WTC11 (cell line): ENCODE measurements at regions not wholly inside any gene's neighbourhood (a gene's known extent, or its start where the extent isn't known, plus 50 kb on each side); places are given as distances from the start of the nearest gene placed in this dataset.

ENCODE experiments used
- ATAC-seq: fragments of 200-7000 bp; cut with Tn5 transposase; 2 replicates; pipeline ENCODE4 v1.10.0; 2021; ENCODE audit warnings: mild to moderate bottlenecking, moderate library complexity
- CTCF ChIA-PET: fragments of 300-600 bp; sonication (Branson Sonifier 250); formaldehyde crosslinking; loops from one replicate; lab custom pipeline; 2021; ENCODE audit warnings: antibody characterized with exemption; lab: Charles Lee
- POLR2A ChIA-PET: fragments of 350-600 bp; sonication (Branson Sonifier 250); formaldehyde crosslinking; loops from one replicate; lab custom pipeline; 2021; ENCODE audit warnings: antibody characterized with exemption; lab: Charles Lee
- DNase-seq: peaks from one replicate; pipeline ENCODE4 v3.0.0; 2021; ENCODE audit warnings: low spot score
- H3K27ac Mint-ChIP-seq: 2 replicates; pipeline ENCODE4 v1.8.0; 2021; ENCODE audit warnings: mixed read lengths
- H3K27me3 Mint-ChIP-seq: 2 replicates; pipeline ENCODE4 v1.8.0; 2021; ENCODE audit warnings: low read depth, mild to moderate bottlenecking, moderate library complexity, mixed read lengths
- H3K36me3 Mint-ChIP-seq: 2 replicates; pipeline ENCODE4 v1.8.0; 2021; ENCODE audit warnings: mixed read lengths
- H3K4me1 Mint-ChIP-seq: 2 replicates; pipeline ENCODE4 v1.8.0; 2022; ENCODE audit warnings: mixed read lengths
- H3K4me3 Mint-ChIP-seq: 2 replicates; pipeline ENCODE4 v1.8.0; 2021; ENCODE audit warnings: mild to moderate bottlenecking, moderate library complexity, mixed read lengths
- H3K9me3 Mint-ChIP-seq: 2 replicates; pipeline ENCODE4 v1.8.0; 2021; ENCODE audit warnings: mixed read lengths
- ATF2 ChIP-seq: sonication (generic); formaldehyde crosslinking; IDR thresholded peaks from 2 replicates; pipeline ENCODE4 v1.8.1; 2022; ENCODE audit warnings: low read depth, missing genetic modification reagents, borderline replicate concordance
- CDX4 ChIP-seq: fragments of 250-450 bp; sonication (Bioruptor Pico); IDR thresholded peaks from 2 replicates; pipeline ENCODE4 v1.9.0; 2021; ENCODE audit warnings: moderate library complexity, mild to moderate bottlenecking, inconsistent platforms, borderline replicate concordance
- CREB1 ChIP-seq: sonication (generic); formaldehyde crosslinking; IDR thresholded peaks from 2 replicates; pipeline ENCODE4 v1.8.0; 2023; ENCODE audit warnings: mild to moderate bottlenecking, missing genetic modification reagents
- E2F4 ChIP-seq: sonication (generic); formaldehyde crosslinking; IDR thresholded peaks from 2 replicates; pipeline ENCODE4 v1.8.1; 2022; ENCODE audit warnings: low read depth, mild to moderate bottlenecking, moderate library complexity, missing genetic modification reagents, borderline replicate concordance
- E2F5 ChIP-seq: sonication (generic); formaldehyde crosslinking; IDR thresholded peaks from 2 replicates; pipeline ENCODE4 v1.8.1; 2022; ENCODE audit warnings: mild to moderate bottlenecking, moderate library complexity, missing genetic modification reagents
- ELF4 ChIP-seq: sonication (generic); formaldehyde crosslinking; IDR thresholded peaks from 2 replicates; pipeline ENCODE4 v1.8.1; 2022; ENCODE audit warnings: low read depth, mild to moderate bottlenecking, moderate library complexity, missing genetic modification reagents
- ESRRA ChIP-seq: sonication (generic); formaldehyde crosslinking; IDR thresholded peaks from 2 replicates; pipeline ENCODE4 v1.8.1; 2022; ENCODE audit warnings: mild to moderate bottlenecking, missing genetic modification reagents, borderline replicate concordance
- GABPB1 ChIP-seq: sonication (generic); formaldehyde crosslinking; IDR thresholded peaks from 2 replicates; pipeline ENCODE4 v1.8.1; 2023; ENCODE audit warnings: mild to moderate bottlenecking, missing genetic modification reagents
- GTF2I ChIP-seq: fragments of 250-450 bp; sonication (Bioruptor Pico); conservative IDR thresholded peaks from 2 replicates; pipeline ENCODE4 v1.4.0; 2021; ENCODE audit warnings: mild to moderate bottlenecking
- JUN ChIP-seq: sonication (generic); formaldehyde crosslinking; IDR thresholded peaks from 2 replicates; pipeline ENCODE4 v1.8.0; 2023; ENCODE audit warnings: mild to moderate bottlenecking, missing genetic modification reagents
- KAT7 ChIP-seq: sonication (generic); formaldehyde crosslinking; IDR thresholded peaks from 2 replicates; pipeline ENCODE4 v1.8.1; 2023; ENCODE audit warnings: missing genetic modification reagents, mild to moderate bottlenecking, borderline replicate concordance
- MYBL2 ChIP-seq: sonication (generic); formaldehyde crosslinking; IDR thresholded peaks from 2 replicates; pipeline ENCODE4 v1.8.1; 2023; ENCODE audit warnings: mild to moderate bottlenecking, moderate library complexity, missing genetic modification reagents
- NFE2L1 ChIP-seq: sonication (generic); formaldehyde crosslinking; IDR thresholded peaks from 2 replicates; pipeline ENCODE4 v1.8.1; 2023; ENCODE audit warnings: missing genetic modification reagents
- NFYB ChIP-seq: sonication (generic); formaldehyde crosslinking; conservative IDR thresholded peaks from 2 replicates; pipeline ENCODE4 v1.8.0; 2022; ENCODE audit warnings: low read depth, missing genetic modification reagents
- NR1H2 ChIP-seq: sonication (generic); formaldehyde crosslinking; IDR thresholded peaks from 2 replicates; pipeline ENCODE4 v1.9.0; 2021; ENCODE audit warnings: mild to moderate bottlenecking, moderate library complexity, missing genetic modification reagents
- PRRX2 ChIP-seq: fragments of 250-450 bp; sonication (Bioruptor Pico); IDR thresholded peaks from 2 replicates; pipeline ENCODE4 v1.8.0; 2021; ENCODE audit warnings: mild to moderate bottlenecking
- RELA ChIP-seq: sonication (generic); formaldehyde crosslinking; IDR thresholded peaks from 2 replicates; pipeline ENCODE4 v1.8.1; 2022; ENCODE audit warnings: missing genetic modification reagents, mild to moderate bottlenecking, borderline replicate concordance
- SMAD4 ChIP-seq: sonication (generic); formaldehyde crosslinking; IDR thresholded peaks from 2 replicates; pipeline ENCODE4 v1.8.0; 2022; ENCODE audit warnings: mild to moderate bottlenecking, missing genetic modification reagents
- TEAD4 ChIP-seq: sonication (generic); formaldehyde crosslinking; IDR thresholded peaks from 2 replicates; pipeline ENCODE4 v1.8.0; 2022; ENCODE audit warnings: mild to moderate bottlenecking, missing genetic modification reagents
- USF2 ChIP-seq: sonication (generic); formaldehyde crosslinking; IDR thresholded peaks from 2 replicates; pipeline ENCODE4 v1.8.1; 2023; ENCODE audit warnings: mild to moderate bottlenecking, missing genetic modification reagents, moderate library complexity
- ZNF121 ChIP-seq: sonication (generic); formaldehyde crosslinking; IDR thresholded peaks from 2 replicates; pipeline ENCODE4 v1.8.0; 2023; ENCODE audit warnings: missing genetic modification reagents
- ZNF416 ChIP-seq: fragments of 250-450 bp; sonication (Bioruptor Pico); IDR thresholded peaks from 2 replicates; pipeline ENCODE4 v1.9.0; 2021; ENCODE audit warnings: mild to moderate bottlenecking, inconsistent platforms

- H3K27ac Mint-ChIP-seq = no peak overlapping the region
- H3K36me3 Mint-ChIP-seq = peaks cover 11% of the 10 kb centered on the region
- DNase-seq = no peak
- H3K9me3 Mint-ChIP-seq = peaks cover 36% of the 10 kb centered on the region
- H3K4me1 Mint-ChIP-seq = peaks cover 24% of the 10 kb centered on the region
- ATAC-seq = peak; percentile 46
- ChIA-PET CTCF (interaction anchor here (0.6 to 1.9 kb wide), 4 partner anchors 19 to 265 kb away, joined by 3 to 7 read pairs (median 4); no protein-coding TSS in a partner anchor), POLR2A (no interaction called here)
- TF ChIP-seq E2F5 (CRISPR knock-in tag) (no peak), USF2 (CRISPR knock-in tag) (peak; percentile 31; the same call in 1 of the 2 replicates), MYBL2 (no peak), ATF2 (CRISPR knock-in tag) (no peak), TEAD4 (CRISPR knock-in tag) (no peak), NFYB (peak; percentile 57)
- no peak overlapping the region for H3K4me3 Mint-ChIP-seq
- H3K27me3 Mint-ChIP-seq = peaks cover 5% of the 10 kb centered on the region
Measured at GRCh38 chr7:67438198-67438882, 441.7 kb downstream of the TYW1 start.

GRCh38 chr7:67438913-67439505 is 442.4 kb downstream of the TYW1 start:
- peaks cover 24% of the 10 kb centered on the region for H3K4me1 Mint-ChIP-seq
- DNase-seq = no peak
- H3K36me3 Mint-ChIP-seq = peaks cover 6% of the 10 kb centered on the region
- peaks cover 30% of the 10 kb centered on the region for H3K9me3 Mint-ChIP-seq
- CTCF ChIA-PET = interaction anchor here (0.6 to 1.9 kb wide), 4 partner anchors 18 to 264 kb away, joined by 3 to 7 read pairs (median 4); no protein-coding TSS in a partner anchor
- no peak for TF ChIP-seq NFE2L1 (CRISPR knock-in tag)
- no peak for TF ChIP-seq GTF2I (CRISPR knock-in tag)
- no peak for TF ChIP-seq KAT7 (CRISPR knock-in tag)
- no peak for TF ChIP-seq GABPB1 (CRISPR knock-in tag)
- no peak for TF ChIP-seq PRRX2
- TF ChIP-seq JUN (CRISPR knock-in tag) = no peak
- TF ChIP-seq ELF4 = no peak
- no peak for TF ChIP-seq E2F4
- no peak for TF ChIP-seq CREB1
- no peak for TF ChIP-seq NR1H2 (CRISPR knock-in tag)
- no peak for TF ChIP-seq ESRRA
- TF ChIP-seq RELA (CRISPR knock-in tag) = no peak
- no peak for TF ChIP-seq ZNF416 (CRISPR knock-in tag)
- TF ChIP-seq CDX4 (CRISPR knock-in tag) = no peak
- no peak for TF ChIP-seq SMAD4
- no peak for TF ChIP-seq ZNF121
- TF ChIP-seq, all 79 proteins: peak for 0
- ATAC-seq = no peak
- H3K4me3 Mint-ChIP-seq = no peak overlapping the region
- POLR2A ChIA-PET = no interaction called here
- peaks cover 5% of the 10 kb centered on the region for H3K27me3 Mint-ChIP-seq
- no peak overlapping the region for H3K27ac Mint-ChIP-seq
